SK-N-SH treated with all-trans-retinoic acid at 6 μM for 48 hours (cell line): ENCODE measurements at regions not wholly inside any gene's neighbourhood (a gene's known extent, or its start where the extent isn't known, plus 50 kb on each side); places are given as distances from the start of the nearest gene placed in this dataset.

Experiments
- GLIS3 ChIP-seq: fragments of 250-450 bp; sonication (Bioruptor Pico); IDR thresholded peaks from 2 replicates; pipeline ENCODE4 v1.5.0; 2020; ENCODE audit warnings: mild to moderate bottlenecking, moderate library complexity
- TOX ChIP-seq: fragments of 250-450 bp; sonication (Bioruptor Pico); IDR thresholded peaks from 2 replicates; pipeline ENCODE4 v1.8.0; 2021; ENCODE audit warnings: mild to moderate bottlenecking, moderate library complexity, borderline replicate concordance
- ZFP30 ChIP-seq: fragments of 450-650 bp; formaldehyde crosslinking; IDR thresholded peaks from 2 replicates; pipeline ENCODE4 v1.5.0; 2022; ENCODE audit warnings: mild to moderate bottlenecking, moderate library complexity
- ZNF70 ChIP-seq: fragments of 450-650 bp; formaldehyde crosslinking; IDR thresholded peaks from 2 replicates; pipeline ENCODE4 v1.5.0; 2020; ENCODE audit warnings: mild to moderate bottlenecking, moderate library complexity
- TF ChIP-seq, protein P1 (sequence below): fragments of 250-450 bp; sonication (Bioruptor Pico); IDR thresholded peaks from 2 replicates; pipeline ENCODE4 v1.8.0; 2020; ENCODE audit warnings: mild to moderate bottlenecking, moderate library complexity, borderline replicate concordance

DNA sequence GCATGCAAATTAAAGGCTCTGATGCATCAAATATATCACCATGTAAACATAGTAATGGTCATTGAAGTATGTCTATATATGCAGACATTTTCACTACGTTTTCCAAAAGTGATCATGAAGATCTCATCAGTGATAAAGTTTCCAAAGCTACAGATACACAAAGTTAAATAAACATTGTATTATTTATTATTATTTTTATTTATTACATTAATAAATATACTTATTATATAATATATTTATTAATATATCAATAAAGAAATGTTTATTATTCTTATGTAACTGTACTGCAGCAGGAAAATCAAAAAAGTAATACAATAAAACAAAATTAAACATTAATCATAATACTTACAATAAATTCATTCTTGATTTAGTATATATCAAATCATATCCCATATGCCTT is 791.2 kb downstream of the GBE1 start:
- TF ChIP-seq ZFP30 (CRISPR knock-in tag) (no peak), TOX (CRISPR knock-in tag) (no peak), ZNF70 (CRISPR knock-in tag) (no peak), GLIS3 (CRISPR knock-in tag) (no peak)
- TF ChIP-seq, protein P1, sequence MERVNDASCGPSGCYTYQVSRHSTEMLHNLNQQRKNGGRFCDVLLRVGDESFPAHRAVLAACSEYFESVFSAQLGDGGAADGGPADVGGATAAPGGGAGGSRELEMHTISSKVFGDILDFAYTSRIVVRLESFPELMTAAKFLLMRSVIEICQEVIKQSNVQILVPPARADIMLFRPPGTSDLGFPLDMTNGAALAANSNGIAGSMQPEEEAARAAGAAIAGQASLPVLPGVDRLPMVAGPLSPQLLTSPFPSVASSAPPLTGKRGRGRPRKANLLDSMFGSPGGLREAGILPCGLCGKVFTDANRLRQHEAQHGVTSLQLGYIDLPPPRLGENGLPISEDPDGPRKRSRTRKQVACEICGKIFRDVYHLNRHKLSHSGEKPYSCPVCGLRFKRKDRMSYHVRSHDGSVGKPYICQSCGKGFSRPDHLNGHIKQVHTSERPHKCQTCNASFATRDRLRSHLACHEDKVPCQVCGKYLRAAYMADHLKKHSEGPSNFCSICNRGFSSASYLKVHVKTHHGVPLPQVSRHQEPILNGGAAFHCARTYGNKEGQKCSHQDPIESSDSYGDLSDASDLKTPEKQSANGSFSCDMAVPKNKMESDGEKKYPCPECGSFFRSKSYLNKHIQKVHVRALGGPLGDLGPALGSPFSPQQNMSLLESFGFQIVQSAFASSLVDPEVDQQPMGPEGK: no peak
